ENCODE measurements at regions not wholly inside any gene's neighbourhood (a gene's known extent, or its start where the extent isn't known, plus 50 kb on each side); places are given as distances from the start of the nearest gene placed in this dataset.

DNA sequence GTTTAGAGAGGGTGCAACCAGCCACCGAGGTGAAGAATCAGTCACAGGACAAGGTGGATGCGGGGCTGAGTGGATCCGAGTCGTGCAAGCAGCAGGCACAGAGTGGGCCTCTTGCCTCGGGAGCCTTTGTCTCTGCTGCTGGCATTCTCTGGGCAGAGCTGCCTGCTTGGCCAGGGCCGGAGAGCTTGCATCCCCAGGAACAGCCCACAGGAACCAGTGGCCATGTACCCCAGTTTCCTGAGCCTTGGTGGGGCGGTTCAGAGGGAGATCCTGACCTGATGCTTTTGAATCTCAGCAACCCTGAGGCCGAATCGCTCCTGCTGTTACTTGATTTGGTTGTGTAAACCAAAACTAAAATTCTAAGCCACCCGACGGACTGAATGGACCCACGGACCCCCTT is 50.1 kb upstream of the EIF5 start:
- DNase-seq, result no peak
- Histone ChIP-seq H3K36me3 (no peaks in the 10 kb centered on the region), H3K27ac (no peak overlapping the region), H3K4me3 (no peak overlapping the region), H3K4me1 (peaks cover 9% of the 10 kb centered on the region), H3K9me3 (no peaks in the 10 kb centered on the region), H3K27me3 (ENCODE audit: low read depth) (peaks cover 40% of the 10 kb centered on the region)
- ATAC-seq, result no peak
- TF ChIP-seq CTCF (IDR thresholded peaks at IDR 0.05), result no peak
- intact Hi-C loops (cut with DNase I), result no loop called here
